Activated CD4-positive, alpha-beta T cell treated with anti-CD3 and anti-CD28 coated beads, Interleukin-2, amount 10 ng/mL, durations not matched to agents 7 days and 5 days (primary cell): ENCODE measurements at regions not wholly inside any gene's neighbourhood (a gene's known extent, or its start where the extent isn't known, plus 50 kb on each side); places are given as distances from the start of the nearest gene placed in this dataset.

Source experiments
- CTCF ChIA-PET: fragments of 350-600 bp; sonication (Branson Sonifier 250); formaldehyde crosslinking; loops from one replicate; lab custom pipeline; 2021; ENCODE audit warnings: antibody characterized with exemption; lab: Charles Lee
- POLR2A ChIA-PET: fragments of 350-600 bp; sonication (Branson Sonifier 250); formaldehyde crosslinking; loops from one replicate; lab custom pipeline; 2021; ENCODE audit warnings: antibody characterized with exemption; lab: Charles Lee
- DNase-seq: peaks from one replicate; pipeline ENCODE4 v3.0.0-alpha.2; 2020
- H3K27ac Mint-ChIP-seq: one replicate; pipeline ENCODE4 v1.8.0; 2021; ENCODE audit warnings: mild to moderate bottlenecking, moderate library complexity, mixed read lengths
- H3K27me3 Mint-ChIP-seq: one replicate; pipeline ENCODE4 v1.8.0; 2021; ENCODE audit warnings: mixed read lengths
- H3K36me3 Mint-ChIP-seq: one replicate; pipeline ENCODE4 v1.8.0; 2021; ENCODE audit warnings: low read depth, mixed read lengths
- H3K4me1 Mint-ChIP-seq: one replicate; pipeline ENCODE4 v1.8.0; 2021; ENCODE audit warnings: mixed read lengths
- H3K4me3 Mint-ChIP-seq: one replicate; pipeline ENCODE4 v1.8.0; 2021; ENCODE audit warnings: mild to moderate bottlenecking, moderate library complexity, mixed read lengths
- H3K9me3 Mint-ChIP-seq: one replicate; pipeline ENCODE4 v1.8.0; 2021; ENCODE audit warnings: mixed read lengths

DNA sequence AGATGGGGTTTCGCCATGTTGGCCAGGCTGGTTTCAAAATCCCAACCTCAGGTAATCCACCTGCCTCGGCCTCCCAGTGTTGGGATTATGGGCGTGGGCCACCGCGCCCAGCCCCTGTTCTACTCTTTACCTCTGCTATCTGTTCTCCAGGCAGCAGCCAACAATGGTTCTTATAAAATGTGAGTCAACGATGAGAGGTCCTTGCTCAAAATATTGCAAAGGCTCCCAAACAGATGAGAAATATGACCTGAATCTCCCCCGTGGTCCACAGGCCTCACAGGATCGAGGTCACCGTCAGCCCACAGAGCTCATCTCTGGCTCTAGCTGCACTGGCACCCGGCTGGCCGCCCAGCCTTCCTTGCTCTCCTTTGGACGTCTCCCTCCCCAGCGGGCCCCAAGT, 62.0 kb upstream of the EGFR start:
- Mint-ChIP-seq H3K4me3 (no peak overlapping the region), H3K9me3 (no peaks in the 10 kb centered on the region), H3K27ac (no peak overlapping the region), H3K4me1 (no peaks in the 10 kb centered on the region), H3K36me3 (no peaks in the 10 kb centered on the region), H3K27me3 (no peaks in the 10 kb centered on the region)
- CTCF ChIA-PET: no interaction called here
- POLR2A ChIA-PET: no interaction called here
- DNase-seq: no peak

- Mint-ChIP-seq H3K4me1 (no peaks in the 10 kb centered on the region), H3K27ac (no peak overlapping the region), H3K36me3 (no peaks in the 10 kb centered on the region), H3K9me3 (no peaks in the 10 kb centered on the region), H3K27me3 (no peaks in the 10 kb centered on the region), H3K4me3 (no peak overlapping the region)
- ChIA-PET CTCF (no interaction called here), POLR2A (no interaction called here)
- no peak for DNase-seq
These were observed 58.3 kb upstream of the EGFR start for GRCh38 chr7:54960517-54960916.

DNA sequence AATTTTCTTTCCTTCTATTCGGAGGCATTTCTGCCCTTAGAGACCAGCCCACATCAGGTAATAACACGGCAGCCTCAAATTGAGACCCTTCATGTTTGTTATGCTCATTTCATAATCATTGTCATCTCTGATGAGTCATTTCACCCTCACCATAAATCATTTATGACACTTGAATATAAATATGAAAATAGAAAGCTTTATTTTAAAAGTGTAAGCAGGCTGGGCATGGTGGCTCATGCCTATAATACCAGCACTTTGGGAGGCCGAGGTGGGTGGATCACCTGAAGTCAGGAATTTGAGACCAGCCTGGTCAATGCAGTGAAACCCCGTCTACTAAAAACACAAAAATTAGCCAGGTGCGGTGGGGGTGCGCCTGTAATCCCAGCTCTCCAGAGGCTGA, 57.4 kb upstream of the EGFR start:
- peaks cover 2% of the 10 kb centered on the region for H3K27me3 Mint-ChIP-seq
- H3K4me1 Mint-ChIP-seq: no peaks in the 10 kb centered on the region
- POLR2A ChIA-PET: no interaction called here

DNA sequence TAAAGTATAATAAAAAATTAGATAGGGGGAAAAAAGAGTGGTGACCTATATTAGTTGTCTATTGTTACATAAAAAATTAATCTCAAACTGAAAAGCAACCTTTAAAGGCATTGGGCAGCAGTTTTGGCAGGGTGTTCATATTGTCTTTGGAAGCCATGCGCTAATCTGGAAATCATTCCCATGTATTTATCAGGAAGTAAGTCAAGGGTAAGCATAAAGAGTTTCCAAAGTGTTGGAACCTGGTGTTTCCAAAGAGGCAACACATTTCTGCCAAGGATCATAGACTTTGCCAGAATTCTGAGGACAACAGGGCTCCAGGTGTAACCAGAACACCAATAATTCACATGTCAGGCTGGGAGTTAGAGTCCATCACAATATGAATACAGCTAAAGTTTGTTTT, 55.7 kb upstream of the EGFR start:
- ChIA-PET POLR2A (no interaction called here), CTCF (no interaction called here)
- H3K4me3 Mint-ChIP-seq: no peak overlapping the region
- no peak for DNase-seq
- H3K27ac Mint-ChIP-seq: no peak overlapping the region
- H3K36me3 Mint-ChIP-seq: no peaks in the 10 kb centered on the region
- H3K4me1 Mint-ChIP-seq: no peaks in the 10 kb centered on the region
- peaks cover 2% of the 10 kb centered on the region for H3K27me3 Mint-ChIP-seq
- H3K9me3 Mint-ChIP-seq: no peaks in the 10 kb centered on the region

More for the DNA sequence above, 57.4 kb upstream of the EGFR start:
- no peaks in the 10 kb centered on the region for H3K9me3 Mint-ChIP-seq
- CTCF ChIA-PET: interaction anchor here (0.6 kb wide), 1 partner anchor 487 kb away, joined by 3 read pairs; no protein-coding TSS in a partner anchor
- DNase-seq: no peak
- no peak overlapping the region for H3K27ac Mint-ChIP-seq
- H3K36me3 Mint-ChIP-seq: no peaks in the 10 kb centered on the region
- no peak overlapping the region for H3K4me3 Mint-ChIP-seq

DNA sequence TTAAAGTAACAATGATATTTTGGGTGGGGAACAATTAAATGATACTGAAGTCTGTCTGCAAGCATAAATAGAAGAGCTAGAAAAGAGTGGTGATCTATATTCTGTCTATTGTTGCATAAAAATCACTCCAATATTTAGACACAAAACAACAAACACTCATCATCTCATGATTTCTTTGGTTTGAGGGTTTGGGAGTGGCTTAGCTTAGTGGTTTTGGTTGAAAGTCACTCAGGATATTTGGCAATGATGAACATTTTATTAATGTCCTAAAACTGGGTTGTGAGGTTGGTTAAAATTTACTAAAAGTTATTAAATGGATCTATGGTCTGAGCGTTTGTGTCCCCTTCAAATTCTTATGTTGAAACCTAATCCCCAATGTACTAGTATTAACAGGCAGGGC, 54.7 kb upstream of the EGFR start:
- no peak overlapping the region for H3K27ac Mint-ChIP-seq
- peaks cover 3% of the 10 kb centered on the region for H3K27me3 Mint-ChIP-seq
- H3K4me1 Mint-ChIP-seq: no peaks in the 10 kb centered on the region
- H3K36me3 Mint-ChIP-seq: no peaks in the 10 kb centered on the region
- CTCF ChIA-PET: no interaction called here
- POLR2A ChIA-PET: no interaction called here
- no peak for DNase-seq
- no peaks in the 10 kb centered on the region for H3K9me3 Mint-ChIP-seq
- no peak overlapping the region for H3K4me3 Mint-ChIP-seq

- CTCF ChIA-PET: interaction anchor here (1.6 kb wide), 1 partner anchor 13 kb away, joined by 3 read pairs; no protein-coding TSS in a partner anchor
- peaks cover 6% of the 10 kb centered on the region for H3K27me3 Mint-ChIP-seq
- no peaks in the 10 kb centered on the region for H3K9me3 Mint-ChIP-seq
- H3K27ac Mint-ChIP-seq: no peak overlapping the region
- no peak overlapping the region for H3K4me3 Mint-ChIP-seq
- no peaks in the 10 kb centered on the region for H3K4me1 Mint-ChIP-seq
- POLR2A ChIA-PET: no interaction called here
- no peaks in the 10 kb centered on the region for H3K36me3 Mint-ChIP-seq
- no peak for DNase-seq
These were observed 51.4 kb upstream of the EGFR start for GRCh38 chr7:54967377-54967776.

DNA sequence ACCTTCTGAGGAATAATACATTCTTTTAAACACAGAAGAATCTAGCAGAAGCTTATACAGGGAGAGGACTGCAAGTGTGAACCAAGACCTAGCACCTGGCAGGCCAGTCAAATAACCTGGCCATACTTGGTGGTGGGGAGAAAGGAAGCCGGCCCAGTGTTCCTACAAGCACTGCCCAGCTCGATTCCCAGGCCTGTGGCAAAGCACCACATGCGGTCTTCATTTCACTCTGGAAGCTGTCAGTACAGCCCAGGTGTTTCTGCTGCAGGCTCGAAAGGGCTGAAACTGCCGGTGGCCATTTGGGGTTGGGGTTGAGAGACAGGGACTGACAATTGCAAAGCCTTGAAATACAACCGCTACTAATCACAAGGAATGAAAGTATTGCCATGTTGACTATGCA, 50.8 kb upstream of the EGFR start:
- Mint-ChIP-seq H3K4me1 (no peaks in the 10 kb centered on the region), H3K27me3 (peaks cover 6% of the 10 kb centered on the region), H3K4me3 (no peak overlapping the region), H3K27ac (no peak overlapping the region), H3K9me3 (peaks cover 3% of the 10 kb centered on the region), H3K36me3 (no peaks in the 10 kb centered on the region)
- no peak for DNase-seq
- POLR2A ChIA-PET: no interaction called here
- CTCF ChIA-PET: no interaction called here
